Sigmoid colon (tissue), 4 donors: ENCODE measurements at regions not wholly inside any gene's neighbourhood (a gene's known extent, or its start where the extent isn't known, plus 50 kb on each side); places are given as distances from the start of the nearest gene placed in this dataset.

Experiments used
- EP300 ChIP-seq, 4 donors: sonication (generic); formaldehyde crosslinking; IDR thresholded peaks; one replicate each; pipeline ENCODE4 v1.6.1; 2017; ENCODE audit warnings: antibody characterized with exemption in 4 of 4
- POLR2A ChIP-seq, 2 donors: fragments of 450-650 bp; IDR thresholded peaks; one replicate each; pipeline ENCODE4 v1.6.1; 2016; ENCODE audit warnings: antibody characterized with exemption in 2 of 2, mild to moderate bottlenecking in 2 of 2, moderate library complexity in 2 of 2
- TF ChIP-seq, protein P1 (sequence below), 4 experiments: fragments of 450-650 bp in 3 of 4; fragments of 200-600 bp in 1 of 4; IDR thresholded peaks; one replicate each; pipeline ENCODE4 v1.5.1; 2016 to 2019; ENCODE audit warnings: antibody characterized with exemption in 4 of 4, mild to moderate bottlenecking in 3 of 4, moderate library complexity in 2 of 4

DNA sequence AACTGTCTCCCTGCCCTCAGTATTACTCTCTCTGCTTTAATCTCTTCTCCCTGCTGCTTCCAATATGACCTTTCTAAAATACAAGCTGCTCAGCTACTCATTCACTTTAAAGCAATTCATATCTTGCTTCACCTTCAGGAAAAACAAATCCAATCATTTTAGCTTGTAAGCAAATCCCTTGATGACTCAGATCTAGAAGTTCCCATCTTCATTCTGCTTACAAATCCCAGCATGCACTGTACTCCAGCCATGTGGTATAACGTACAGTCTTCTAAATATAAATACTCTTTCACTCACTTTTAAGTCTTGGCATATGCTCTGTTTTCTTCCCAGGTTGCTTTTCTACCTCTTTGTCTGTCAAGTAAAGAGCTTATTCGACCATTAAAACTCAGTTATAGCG lies 1009.1 kb upstream of the SEMA6D start:
- TF ChIP-seq, protein P1, sequence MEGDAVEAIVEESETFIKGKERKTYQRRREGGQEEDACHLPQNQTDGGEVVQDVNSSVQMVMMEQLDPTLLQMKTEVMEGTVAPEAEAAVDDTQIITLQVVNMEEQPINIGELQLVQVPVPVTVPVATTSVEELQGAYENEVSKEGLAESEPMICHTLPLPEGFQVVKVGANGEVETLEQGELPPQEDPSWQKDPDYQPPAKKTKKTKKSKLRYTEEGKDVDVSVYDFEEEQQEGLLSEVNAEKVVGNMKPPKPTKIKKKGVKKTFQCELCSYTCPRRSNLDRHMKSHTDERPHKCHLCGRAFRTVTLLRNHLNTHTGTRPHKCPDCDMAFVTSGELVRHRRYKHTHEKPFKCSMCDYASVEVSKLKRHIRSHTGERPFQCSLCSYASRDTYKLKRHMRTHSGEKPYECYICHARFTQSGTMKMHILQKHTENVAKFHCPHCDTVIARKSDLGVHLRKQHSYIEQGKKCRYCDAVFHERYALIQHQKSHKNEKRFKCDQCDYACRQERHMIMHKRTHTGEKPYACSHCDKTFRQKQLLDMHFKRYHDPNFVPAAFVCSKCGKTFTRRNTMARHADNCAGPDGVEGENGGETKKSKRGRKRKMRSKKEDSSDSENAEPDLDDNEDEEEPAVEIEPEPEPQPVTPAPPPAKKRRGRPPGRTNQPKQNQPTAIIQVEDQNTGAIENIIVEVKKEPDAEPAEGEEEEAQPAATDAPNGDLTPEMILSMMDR (IDR thresholded peaks at IDR 0.05): no peak
- TF ChIP-seq EP300 (IDR thresholded peaks at IDR 0.05): no peak
- no peak for TF ChIP-seq POLR2A (IDR thresholded peaks at IDR 0.05)
